Fibroblast of gingiva (primary cell): ENCODE measurements at regions not wholly inside any gene's neighbourhood (a gene's known extent, or its start where the extent isn't known, plus 50 kb on each side); places are given as distances from the start of the nearest gene placed in this dataset.
"Not testable (repeated sequence)": the region's sequence is repeated elsewhere in the genome, so short reads cannot be mapped to it uniquely, and the experiment has no call there.

Source experiments
- DNase-seq: peaks from one replicate; pipeline ENCODE4 v3.0.0-alpha.2; 2011; ENCODE audit warnings: low read depth

DNA sequence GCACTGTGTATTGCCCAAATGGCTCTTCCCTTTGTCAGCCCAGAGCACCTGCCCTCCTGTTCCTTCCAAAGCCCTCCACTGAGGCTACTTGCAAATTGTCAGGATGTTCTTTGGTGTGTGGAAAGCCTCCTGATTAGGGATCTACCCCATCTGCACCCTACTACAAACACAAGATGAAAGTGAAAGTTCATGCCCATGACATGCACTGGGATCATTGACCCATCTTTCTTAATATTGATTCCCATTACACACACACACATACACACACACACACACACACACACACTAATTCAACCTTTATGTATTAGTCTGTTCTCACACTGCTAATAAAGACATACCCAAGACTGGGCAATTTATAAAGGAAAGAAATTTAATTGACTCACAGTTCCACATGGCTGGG lies 213.7 kb upstream of the IGFBP3 start:
- DNase-seq, result no peak

DNA sequence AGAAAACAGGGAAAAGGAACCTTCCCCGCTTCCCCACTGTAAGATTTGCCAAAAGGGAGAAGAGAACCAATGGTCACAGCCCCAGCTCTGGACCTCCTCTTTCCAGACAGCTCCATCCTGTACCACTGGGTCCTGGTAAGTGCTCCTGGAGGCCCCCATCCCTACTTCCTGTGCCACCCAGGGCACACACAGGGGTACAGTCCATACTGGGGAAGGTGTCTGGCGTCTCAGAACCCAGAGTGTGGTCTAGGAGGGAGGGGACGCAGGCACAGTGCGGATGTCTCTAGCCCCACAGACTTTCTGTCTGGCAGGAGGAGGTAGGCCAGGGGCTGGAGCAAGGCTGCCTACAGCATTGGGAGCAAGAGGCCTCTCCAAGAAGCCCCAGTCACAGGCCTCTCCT lies 213.3 kb upstream of the IGFBP3 start:
- no peak for DNase-seq

DNA sequence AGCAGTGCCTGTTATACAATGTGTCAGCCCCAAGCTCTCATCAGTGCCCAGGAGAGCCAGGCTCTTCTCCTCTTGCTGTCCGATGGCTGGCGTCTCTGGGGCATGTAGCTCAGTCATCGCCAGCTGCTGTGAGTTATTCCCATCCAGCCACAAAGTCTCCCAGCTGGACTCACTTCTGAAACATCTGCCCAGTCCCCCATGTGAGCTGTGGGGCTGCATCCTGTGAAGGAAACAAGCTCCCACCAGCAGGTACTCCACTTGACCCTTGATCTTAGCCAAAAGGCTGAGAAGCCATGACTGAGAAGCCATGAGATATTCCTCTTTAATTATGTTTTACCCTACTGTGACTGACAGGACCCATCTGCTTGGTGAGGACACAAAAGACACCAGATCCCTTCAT lies 212.7 kb upstream of the IGFBP3 start:
- DNase-seq, result no peak

DNA sequence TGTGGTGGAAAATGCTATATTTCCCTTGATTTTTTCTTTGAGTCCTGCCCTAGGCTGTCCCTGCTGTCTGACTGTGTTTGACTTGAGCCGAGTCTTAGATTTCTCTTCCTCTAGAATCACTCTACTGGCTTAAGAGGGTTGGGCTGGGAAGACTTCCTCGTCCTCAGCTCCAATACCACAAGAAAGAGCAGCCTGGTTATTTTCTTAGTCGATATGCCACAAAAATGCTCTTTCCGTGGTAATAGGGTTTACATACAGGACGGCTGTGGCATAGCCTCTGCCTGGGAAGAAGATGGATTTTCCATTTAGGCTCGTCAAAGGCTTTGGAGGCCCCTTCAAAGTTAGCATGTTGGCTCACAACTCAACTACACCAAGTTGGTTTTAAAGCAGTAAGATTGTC lies 212.0 kb upstream of the IGFBP3 start:
- DNase-seq, result no peak

DNA sequence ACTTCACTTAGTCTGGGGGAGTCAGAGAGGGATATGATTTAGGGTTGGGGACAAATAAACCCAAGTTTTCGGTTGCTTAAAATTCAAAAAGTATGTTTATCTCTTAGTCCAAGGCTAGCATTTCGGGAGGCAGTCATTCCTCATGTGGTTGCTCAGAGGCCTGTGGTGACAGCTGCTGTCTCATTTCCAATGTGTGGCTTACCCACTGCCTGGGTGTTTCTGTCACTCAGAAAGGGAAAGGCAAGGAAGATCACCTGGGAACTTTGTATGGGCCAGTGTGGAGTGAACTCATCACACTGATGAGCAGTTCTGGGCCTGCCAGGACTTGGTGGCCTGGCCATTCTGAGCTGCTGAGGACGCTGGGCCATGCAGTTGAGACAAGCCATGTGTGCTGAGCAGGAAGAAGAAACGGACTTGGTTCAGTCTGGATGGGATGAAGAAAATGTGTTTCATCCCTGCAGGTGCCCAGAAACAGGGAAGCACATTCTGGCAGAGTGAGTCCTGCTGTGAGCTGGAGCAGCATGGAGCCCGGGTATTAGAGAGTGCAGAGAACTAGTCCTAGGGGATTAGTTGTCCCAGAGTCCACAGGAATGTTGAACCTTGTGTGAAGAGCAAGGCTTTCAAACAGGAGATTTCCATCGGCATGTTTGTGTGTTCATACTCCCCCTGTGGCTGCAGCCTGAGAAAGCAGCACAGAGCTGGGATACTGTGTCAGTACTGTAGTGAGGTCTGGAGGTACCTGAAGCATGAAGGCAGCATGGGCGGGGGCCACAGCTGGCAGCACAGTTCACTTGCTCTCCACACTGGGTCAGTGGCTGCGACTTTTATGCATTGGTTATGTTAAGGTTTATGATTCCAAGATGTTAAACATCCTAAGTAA lies 211.1 kb upstream of the IGFBP3 start:
- DNase-seq, result no peak

DNA sequence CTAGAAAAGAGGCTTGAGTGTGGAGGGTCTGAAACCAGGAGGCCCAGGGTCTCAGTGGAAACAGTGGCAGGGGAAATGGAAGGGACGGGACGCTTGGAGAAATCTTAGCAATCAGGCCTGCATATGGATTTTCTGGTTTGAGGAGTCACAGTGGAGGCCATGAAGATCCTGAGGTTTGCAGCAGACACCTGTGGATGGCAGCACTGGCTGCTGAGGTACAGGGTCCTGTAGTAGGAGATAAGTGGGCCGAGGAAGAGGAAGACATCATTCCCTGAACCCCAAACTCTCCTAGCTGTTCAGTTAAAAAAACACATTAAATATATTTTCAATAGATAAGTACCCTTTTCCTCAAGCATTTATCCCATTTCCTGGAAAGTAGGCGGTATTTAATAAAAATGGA lies 208.8 kb upstream of the IGFBP3 start:
- DNase-seq, result no peak

DNA sequence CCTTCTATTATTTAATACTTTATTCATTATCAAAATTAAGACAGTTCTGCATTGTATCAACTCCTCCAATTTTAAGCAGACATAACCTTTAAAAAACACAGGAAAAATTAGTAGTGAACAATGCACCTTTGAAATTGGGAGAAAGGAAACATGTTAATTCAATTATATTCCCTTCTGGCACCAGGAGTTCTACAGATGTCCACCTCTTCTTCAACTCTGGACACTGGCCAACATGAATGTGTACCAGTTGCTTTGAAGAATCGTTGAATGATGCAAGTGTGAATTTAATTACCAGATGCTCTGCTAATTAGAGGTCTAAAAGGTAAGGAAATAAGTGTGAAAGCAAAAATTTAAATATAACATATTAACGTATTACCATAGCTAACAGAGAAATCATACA lies 206.7 kb upstream of the IGFBP3 start:
- DNase-seq, result no peak

DNA sequence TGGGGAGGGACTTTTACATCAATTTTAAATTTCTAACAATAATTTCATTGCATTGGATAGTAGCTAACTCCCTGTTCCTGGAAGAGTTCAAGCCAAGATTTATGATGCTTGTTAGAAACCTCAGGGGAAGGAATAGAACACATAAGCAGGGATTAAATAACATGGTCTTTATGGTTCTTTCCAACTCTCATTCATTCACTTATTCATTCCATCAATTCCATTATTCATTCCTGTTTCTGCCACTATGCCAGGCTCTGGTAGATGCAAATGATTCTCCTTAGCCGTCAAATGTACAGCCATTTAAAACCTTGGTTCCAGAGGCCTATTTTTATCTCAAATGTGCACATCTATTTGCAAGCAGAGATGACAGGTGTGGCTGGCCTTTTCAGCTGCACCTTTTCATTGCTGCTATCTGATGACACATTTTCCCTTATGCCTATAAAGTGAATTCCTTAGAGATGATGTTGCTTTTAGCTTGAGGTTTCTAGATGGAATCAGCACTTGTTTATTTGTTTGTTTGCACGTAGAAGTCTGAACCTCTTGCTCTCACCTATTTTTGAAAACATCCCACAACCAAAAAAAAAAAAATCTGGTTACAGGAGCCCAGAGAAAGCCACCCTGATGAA lies 205.7 kb upstream of the IGFBP3 start:
- DNase-seq, result no peak

DNA sequence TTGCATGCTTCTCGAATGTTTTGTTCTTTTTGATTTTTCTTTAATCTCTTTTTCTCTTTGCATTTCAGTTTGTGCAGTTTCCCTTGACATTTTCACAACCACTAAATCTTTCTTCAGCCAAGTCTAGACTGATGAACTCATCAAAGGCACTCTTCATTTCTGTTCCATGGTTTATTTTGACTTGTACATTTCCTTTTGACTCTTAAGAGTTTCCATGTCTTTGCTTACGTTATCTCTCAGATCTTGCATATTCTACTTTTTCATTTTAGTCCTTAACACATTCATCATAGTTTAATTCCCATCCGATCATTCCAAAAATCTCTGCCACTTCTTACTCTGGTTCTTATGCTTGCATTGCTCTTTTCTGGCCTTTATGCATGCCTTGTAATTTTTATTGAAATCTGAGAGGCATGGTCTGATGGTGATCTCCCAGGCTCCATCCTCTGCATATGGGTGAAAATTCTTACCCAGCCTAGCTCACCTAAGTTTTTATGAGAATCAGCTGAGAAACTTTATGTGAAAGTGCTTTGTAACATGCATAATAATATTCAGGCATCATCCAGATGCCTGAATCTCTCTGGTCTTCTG lies 202.8 kb upstream of the IGFBP3 start:
- no peak for DNase-seq

DNA sequence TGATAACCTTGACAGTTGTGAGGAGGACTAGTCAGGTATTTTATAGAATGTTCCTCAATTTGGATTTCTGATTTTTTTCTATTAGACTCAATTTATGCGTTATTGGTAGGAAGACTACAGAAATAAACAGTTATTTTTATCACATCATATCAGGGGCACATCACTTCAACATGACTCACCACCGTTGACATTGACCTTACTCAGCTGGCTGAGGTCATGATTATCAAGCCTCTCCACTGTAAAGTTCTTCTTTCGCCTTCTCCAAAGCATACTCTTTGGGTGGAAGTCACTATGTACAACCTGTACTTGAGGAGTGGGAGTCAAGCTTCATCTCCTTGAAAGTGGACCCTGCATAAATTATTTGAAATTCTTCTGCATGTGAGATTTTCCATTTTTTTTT lies 194.3 kb upstream of the IGFBP3 start:
- no peak for DNase-seq

DNA sequence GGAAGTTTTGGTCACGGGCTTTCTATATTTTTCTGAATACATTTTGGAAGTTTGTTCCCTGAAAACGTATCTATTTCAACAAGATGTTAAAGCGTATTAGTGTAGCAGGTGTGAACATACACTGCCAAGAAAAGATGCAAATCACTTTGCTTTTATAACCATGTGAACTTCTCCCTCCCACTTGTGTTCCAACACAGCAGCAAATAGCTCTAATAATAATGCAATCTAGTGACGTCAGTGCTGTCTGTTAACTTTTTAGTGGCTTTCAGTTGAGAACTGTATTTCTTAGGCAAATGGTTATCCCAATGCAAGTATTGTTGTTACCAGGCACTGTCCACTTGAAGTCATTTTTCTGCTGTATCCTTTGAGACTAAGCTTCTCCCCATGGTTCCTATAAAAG lies 188.4 kb upstream of the IGFBP3 start:
- DNase-seq, result no peak

DNA sequence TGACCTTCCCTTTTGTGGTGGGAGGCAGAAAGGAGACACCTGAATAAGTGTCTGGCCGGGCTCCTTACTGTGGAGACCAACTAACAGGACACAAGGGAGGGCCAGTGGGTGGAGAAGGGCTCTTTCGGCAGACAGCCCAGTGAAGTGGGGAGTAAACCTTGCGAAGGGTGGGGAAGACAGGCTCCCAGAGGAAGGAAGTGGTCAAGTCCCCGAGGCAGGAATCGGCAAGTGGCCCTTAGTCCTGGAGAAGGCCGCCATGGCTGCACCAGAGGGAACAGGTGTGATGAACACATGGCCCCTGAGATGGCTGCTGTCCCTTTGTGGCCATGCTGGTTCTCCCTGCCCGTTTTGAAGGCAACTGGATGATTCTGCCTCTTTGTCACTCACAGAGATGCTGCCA lies 187.2 kb upstream of the IGFBP3 start:
- no peak for DNase-seq

DNA sequence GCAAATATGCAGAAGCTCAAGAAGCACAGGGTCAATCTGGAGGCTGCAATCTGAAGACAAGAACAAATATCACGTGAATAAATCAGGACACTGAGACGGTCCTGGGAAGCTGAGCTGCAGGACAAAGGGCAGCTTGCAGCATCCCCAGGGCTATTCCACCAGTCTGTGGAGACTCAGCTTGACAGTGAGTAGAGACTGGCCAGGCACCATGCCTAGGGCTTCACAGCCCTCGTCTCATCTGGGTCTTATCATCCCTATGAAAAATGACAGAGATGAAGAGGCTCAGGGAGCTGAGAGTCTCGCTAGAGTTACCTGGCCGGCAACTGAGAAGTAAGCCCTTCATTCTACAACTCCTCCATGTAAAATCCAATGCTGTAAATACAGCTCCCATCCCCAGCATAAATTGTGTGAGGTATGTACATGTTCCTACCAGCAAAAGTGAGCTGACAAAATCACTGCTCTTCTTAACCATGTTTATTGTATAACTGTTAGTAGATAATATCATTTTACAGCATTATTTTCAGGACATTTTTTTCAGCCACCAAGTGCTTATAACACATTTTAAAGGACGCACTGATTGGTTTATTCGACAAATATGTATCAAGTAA lies 186.6 kb upstream of the IGFBP3 start:
- no peak for DNase-seq

DNA sequence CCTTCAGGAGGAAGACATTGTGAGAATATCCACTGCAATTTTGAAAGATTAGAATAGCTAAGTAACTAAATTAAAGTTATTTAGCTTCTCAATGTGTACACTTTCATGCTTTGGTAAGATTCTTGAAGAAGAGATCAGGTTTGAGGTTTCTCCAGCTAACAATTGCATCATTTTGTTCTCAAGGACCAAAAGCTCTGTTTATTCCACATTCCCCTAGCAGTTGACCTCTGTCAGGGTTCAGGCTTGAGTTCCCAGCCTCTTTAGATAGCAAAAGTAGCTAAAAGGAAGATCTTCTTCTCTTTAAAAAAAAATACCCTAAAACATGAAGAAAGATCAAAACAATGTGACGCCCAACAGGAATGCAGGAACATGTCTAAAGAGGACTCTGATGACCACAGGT lies 179.4 kb upstream of the IGFBP3 start:
- no peak for DNase-seq

DNA sequence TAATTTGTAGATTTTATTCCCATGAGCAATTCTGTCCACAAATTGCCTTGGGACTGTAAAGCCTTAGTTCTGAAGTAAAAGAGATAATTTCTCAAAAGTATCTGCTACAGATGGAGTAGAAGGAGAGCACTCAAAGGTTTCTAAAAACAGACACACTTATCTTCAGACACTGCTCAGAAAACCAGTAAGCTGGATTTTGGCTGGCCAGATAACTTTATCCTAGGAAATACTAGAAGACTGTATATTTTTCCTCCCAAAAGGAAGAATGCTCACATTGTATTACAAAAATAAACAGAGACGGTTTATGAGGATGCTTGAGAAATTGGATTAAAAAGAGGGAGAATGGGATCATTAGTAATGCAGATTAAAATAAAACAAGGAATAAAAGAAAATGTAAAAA lies 178.0 kb upstream of the IGFBP3 start:
- DNase-seq, result no peak

DNA sequence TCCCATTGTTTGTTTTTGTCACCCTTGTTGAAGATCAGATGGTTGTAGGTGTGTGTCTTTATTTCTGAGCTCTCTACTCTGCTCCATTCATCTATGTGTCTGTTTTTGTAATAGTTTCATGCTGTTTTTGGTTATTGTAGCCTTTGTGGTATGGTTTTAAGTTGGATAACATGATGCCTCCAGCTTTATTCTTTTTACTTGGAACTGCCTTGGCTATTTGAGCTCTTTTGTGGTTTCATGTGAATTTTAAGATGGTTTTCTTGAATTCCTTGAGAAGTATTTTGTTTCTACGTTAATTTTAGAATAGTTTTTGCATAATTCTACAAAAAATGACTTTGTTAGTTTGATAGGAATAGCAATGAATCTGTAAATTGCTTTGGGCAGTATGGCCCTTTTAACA lies 170.0 kb upstream of the IGFBP3 start:
- DNase-seq, result peak; percentile 45

DNA sequence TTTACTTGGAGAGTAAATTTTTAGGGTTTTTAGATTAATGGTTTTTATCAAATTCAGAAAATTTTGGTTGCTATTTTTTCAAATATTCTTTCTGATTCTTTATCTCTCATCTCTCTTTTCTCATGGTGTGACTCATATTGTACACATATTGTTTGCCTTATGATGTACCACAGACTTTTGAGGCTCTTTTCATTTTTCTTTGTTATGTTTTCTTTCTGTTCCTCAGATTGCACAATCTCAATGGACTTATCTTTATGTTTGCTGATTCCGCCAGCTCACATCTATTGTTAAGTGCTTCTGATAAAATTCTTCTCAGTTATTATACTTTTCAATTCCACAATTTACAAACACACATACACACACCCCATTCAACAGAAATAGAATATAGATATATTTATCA lies 168.2 kb upstream of the IGFBP3 start:
- no peak for DNase-seq

DNA sequence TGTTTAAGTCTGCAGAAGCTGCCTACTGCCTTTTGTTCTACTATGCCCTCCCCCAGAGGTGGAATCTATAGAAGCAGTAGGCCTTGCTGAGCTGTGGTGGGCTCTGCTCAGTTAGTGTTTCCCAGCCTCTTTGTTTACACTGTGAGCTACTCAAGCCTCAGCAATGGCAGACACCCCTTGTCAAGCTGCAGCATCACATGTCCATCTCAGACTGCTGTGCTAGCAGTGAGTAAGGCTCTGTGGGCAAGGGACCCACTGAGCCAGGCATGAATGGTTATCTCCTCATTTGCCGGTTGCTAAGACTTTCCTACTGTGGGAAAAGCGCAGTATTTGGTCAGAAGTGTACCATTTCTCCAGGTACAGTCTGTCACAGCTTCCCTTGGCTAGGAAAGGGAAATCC lies 167.4 kb upstream of the IGFBP3 start:
- not testable (repeated sequence) for DNase-seq

DNA sequence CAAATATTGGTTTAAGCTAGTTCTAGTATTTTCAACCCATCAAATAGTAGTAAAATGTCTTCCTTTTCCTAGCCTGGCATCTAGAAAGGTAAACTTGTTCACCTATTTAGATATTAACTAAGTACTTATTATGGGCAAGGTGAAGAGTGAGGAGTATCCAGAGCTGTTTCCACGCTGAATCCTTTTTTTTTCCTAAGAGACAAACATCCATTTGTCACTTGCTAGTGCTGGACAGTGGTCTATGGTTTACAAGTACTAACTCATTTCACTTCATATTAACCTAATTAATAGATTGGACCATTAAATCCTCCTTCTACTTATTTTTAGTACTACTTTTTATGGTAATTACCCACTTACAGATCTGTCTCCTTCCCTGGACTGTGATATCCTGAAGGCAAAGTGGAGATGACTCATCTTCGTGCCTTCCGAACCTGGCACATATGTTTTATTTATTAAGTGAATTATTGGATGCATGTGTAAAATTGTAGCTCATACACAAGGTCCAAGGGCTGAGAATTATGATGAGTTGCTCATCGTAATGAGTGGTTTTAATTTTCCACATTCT lies 159.6 kb upstream of the IGFBP3 start:
- DNase-seq, result peak; percentile 45

DNA sequence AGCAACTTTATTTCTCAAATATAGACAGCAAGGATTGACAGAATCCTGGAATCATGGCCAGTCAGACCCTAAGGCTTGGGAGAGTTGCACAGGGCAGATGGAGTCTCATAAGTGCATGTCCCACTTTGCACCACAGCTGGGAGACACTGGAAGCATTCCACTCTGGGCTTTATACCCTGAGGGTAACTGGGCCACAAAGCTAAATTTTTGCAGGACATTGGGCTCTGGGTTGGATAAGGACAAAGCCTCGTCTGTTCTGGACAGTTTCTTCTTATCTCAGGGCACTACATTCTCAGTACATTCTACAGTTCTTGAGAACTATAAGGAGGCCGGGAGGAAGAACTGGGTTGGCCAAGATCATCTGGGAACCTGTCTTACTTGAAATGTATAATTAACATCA lies 158.3 kb upstream of the IGFBP3 start:
- DNase-seq, result no peak

DNA sequence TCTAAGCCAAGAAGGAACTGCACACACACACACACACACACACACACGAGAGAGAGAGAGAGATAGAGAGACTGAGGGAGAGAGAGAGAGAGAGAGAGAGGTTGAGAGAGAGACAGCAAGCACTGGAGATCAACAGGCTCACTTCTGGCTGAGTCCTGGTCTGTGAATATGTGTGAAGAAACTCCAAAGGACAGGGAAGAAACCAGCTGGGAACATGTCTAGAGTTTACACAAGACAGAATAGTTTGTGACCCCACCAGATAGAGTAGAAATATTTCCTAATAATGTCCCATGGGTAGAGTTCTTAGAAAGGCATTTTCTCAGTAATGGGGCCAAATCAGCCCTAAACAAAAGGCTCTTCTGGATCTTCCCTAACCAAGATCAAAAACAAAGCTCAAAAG lies 155.5 kb upstream of the IGFBP3 start:
- DNase-seq, result peak; percentile 15

DNA sequence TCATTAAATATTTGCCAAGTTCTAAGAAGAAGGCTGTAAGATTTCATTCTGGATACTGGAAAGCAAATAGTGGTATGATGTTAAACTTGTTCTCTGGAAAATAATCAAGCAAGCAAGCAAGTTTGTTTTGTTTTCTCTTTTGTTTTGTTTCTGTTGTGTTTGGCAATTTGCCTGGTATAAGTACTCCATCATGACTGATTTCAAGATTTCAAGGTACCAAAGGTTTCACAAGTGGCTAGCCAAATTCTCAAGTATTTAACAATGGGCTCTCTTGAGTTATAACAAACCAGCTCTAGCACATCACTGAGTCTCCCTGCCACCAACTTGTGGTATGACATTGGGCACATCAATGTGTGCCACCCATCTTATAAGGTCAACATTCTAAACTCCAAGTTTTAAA lies 151.7 kb upstream of the IGFBP3 start:
- peak; percentile 34 for DNase-seq

DNA sequence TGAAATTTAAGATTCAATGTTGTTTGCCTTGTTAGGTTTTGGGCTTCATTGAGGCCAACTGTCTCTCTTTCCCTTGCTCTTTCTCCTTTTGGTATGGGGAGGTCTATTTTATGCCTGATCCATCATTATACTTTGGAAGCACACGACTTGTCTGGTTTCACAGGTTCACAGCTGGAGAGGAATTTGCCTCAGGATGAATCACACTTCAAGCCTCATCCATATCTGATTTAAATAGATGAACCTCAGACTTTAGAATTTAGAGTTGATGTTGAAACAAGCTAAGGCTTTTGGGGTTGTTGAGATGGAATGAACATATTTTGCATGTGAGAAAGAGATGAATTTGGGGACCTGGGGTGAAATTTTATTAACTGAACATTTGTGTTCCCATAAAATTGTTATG lies 150.5 kb upstream of the IGFBP3 start:
- DNase-seq, result no peak
